Mesendoderm (in vitro differentiated cells): ENCODE measurements at regions not wholly inside any gene's neighbourhood (a gene's known extent, or its start where the extent isn't known, plus 50 kb on each side); places are given as distances from the start of the nearest gene placed in this dataset.

Experiments
- DNase-seq: peaks from one replicate; pipeline ENCODE4 v3.0.0; 2013
- H2AK5ac ChIP-seq: 2 replicates; pipeline ENCODE4 v1.6.1; 2013; ENCODE audit warnings: low read length, inconsistent platforms
- H2BK120ac ChIP-seq: 2 replicates; pipeline ENCODE4 v1.6.1; 2013; ENCODE audit warnings: low read depth, mild to moderate bottlenecking, low read length, moderate library complexity, mixed read lengths
- H2BK15ac ChIP-seq: replicated peaks from 2 replicates; pipeline ENCODE4 v1.6.1; 2013; ENCODE audit warnings: low read depth, mild to moderate bottlenecking, moderate library complexity
- H2BK5ac ChIP-seq: 2 replicates; pipeline ENCODE4 v1.6.1; 2013; ENCODE audit warnings: low read length, inconsistent platforms
- H3K18ac ChIP-seq: 2 replicates; pipeline ENCODE4 v1.6.1; 2013; ENCODE audit warnings: mild to moderate bottlenecking, low read length, mixed read lengths
- H3K23ac ChIP-seq: one replicate; pipeline ENCODE4 v1.6.1; 2013; ENCODE audit warnings: low read length
- H3K27ac ChIP-seq: 2 replicates; pipeline ENCODE4 v1.5.1; 2013; ENCODE audit warnings: low read depth, mild to moderate bottlenecking, inconsistent platforms, low read length, moderate library complexity
- H3K27me3 ChIP-seq: 2 replicates; pipeline ENCODE4 v1.6.1; 2013; ENCODE audit warnings: low read length, control low read depth, mild to moderate bottlenecking, inconsistent platforms; ENCODE audit not compliant: insufficient read depth, poor library complexity
- H3K36me3 ChIP-seq: 2 replicates; pipeline ENCODE4 v1.6.1; 2013; ENCODE audit warnings: low read length, inconsistent platforms; ENCODE audit not compliant: control insufficient read depth, insufficient read depth
- H3K4ac ChIP-seq: one replicate; pipeline ENCODE4 v1.6.1; 2013; ENCODE audit warnings: low read depth, mild to moderate bottlenecking, low read length, moderate library complexity
- H3K4me1 ChIP-seq: 2 replicates; pipeline ENCODE4 v1.6.1; 2013; ENCODE audit warnings: low read depth, low read length, inconsistent platforms; ENCODE audit not compliant: control insufficient read depth
- H3K4me2 ChIP-seq: 2 replicates; pipeline ENCODE4 v1.6.1; 2013; ENCODE audit warnings: low read length
- H3K4me3 ChIP-seq: 2 replicates; pipeline ENCODE4 v1.5.1; 2013; ENCODE audit warnings: mild to moderate bottlenecking, low read length
- H3K56ac ChIP-seq: one replicate; pipeline ENCODE4 v1.6.1; 2013; ENCODE audit warnings: low read length
- H3K79me1 ChIP-seq: 2 replicates; pipeline ENCODE4 v1.6.1; 2013; ENCODE audit warnings: low read length, inconsistent platforms
- H3K79me2 ChIP-seq: 2 replicates; pipeline ENCODE4 v1.6.1; 2013; ENCODE audit warnings: mild to moderate bottlenecking, low read length; ENCODE audit not compliant: control insufficient read depth, insufficient read depth
- H3K9ac ChIP-seq: 2 replicates; pipeline ENCODE4 v1.6.1; 2013; ENCODE audit warnings: low read length, inconsistent platforms
- H4K5ac ChIP-seq: one replicate; pipeline ENCODE4 v1.6.1; 2013; ENCODE audit warnings: low read length
- H4K8ac ChIP-seq: one replicate; pipeline ENCODE4 v1.6.1; 2013; ENCODE audit warnings: low read depth, mild to moderate bottlenecking, control low read depth, low read length, moderate library complexity
- WGBS: extraction: QIAGEN DNeasy Blood & Tissue Kit; methylation state at CpG from one replicate; pipeline ENCODE4 v1.1.7; 2013; ENCODE audit warnings: low lambda C conversion rate, missing lambda C conversion rate; ENCODE audit not compliant: insufficient coverage; ENCODE audit errors: extremely low coverage; 5-methylcytosine and 5-hydroxymethylcytosine counted together

GRCh38 chr17:69954241-69954925 lies 120.6 kb upstream of the KCNJ16 start:
- H3K27ac ChIP-seq: no peak overlapping the region
- no peak overlapping the region for H2BK120ac ChIP-seq
- H3K4me3 ChIP-seq: no peak overlapping the region
- H3K18ac ChIP-seq: no peak overlapping the region
- no peaks in the 10 kb centered on the region for H3K36me3 ChIP-seq
- no peak overlapping the region for H2BK5ac ChIP-seq
- no peak overlapping the region for H3K9ac ChIP-seq
- no peak overlapping the region for H4K5ac ChIP-seq
- no peaks in the 10 kb centered on the region for H3K79me2 ChIP-seq
- no peaks in the 10 kb centered on the region for H3K27me3 ChIP-seq
- no peaks in the 10 kb centered on the region for H3K4me1 ChIP-seq
- WGBS: no CpG with 5 or more reads among the region's 3 CpGs
- no peak overlapping the region for H3K56ac ChIP-seq
- H3K4ac ChIP-seq: no peak overlapping the region
- DNase-seq: no peak
- H4K8ac ChIP-seq: no peak overlapping the region
- no peak overlapping the region for H3K23ac ChIP-seq
- no peak overlapping the region for H2BK15ac ChIP-seq
- H3K79me1 ChIP-seq: no peaks in the 10 kb centered on the region
- no peak overlapping the region for H2AK5ac ChIP-seq
- no peak overlapping the region for H3K4me2 ChIP-seq

- Histone ChIP-seq H2BK15ac (no peak overlapping the region), H3K56ac (no peak overlapping the region), H3K4ac (no peak overlapping the region), H3K27ac (no peak overlapping the region), H3K4me3 (no peak overlapping the region), H3K36me3 (no peaks in the 10 kb centered on the region), H3K23ac (no peak overlapping the region), H3K4me2 (no peak overlapping the region), H3K9ac (no peak overlapping the region), H2BK5ac (no peak overlapping the region), H3K18ac (no peak overlapping the region), H2AK5ac (no peak overlapping the region), H3K27me3 (no peaks in the 10 kb centered on the region), H3K79me1 (no peaks in the 10 kb centered on the region), H4K8ac (no peak overlapping the region), H4K5ac (no peak overlapping the region), H2BK120ac (no peak overlapping the region), H3K79me2 (no peaks in the 10 kb centered on the region), H3K4me1 (no peaks in the 10 kb centered on the region)
- WGBS: no CpG with 5 or more reads among the region's 3 CpGs
- no peak for DNase-seq
These were observed 117.0 kb upstream of the KCNJ16 start for GRCh38 chr17:69958063-69958462.

- Histone ChIP-seq H3K36me3 (no peaks in the 10 kb centered on the region), H2BK5ac (no peak overlapping the region), H4K5ac (no peak overlapping the region), H3K56ac (no peak overlapping the region), H4K8ac (no peak overlapping the region), H3K4me2 (no peak overlapping the region), H2AK5ac (no peak overlapping the region), H3K23ac (no peak overlapping the region), H3K9ac (no peak overlapping the region), H3K4me3 (no peak overlapping the region), H3K79me2 (no peaks in the 10 kb centered on the region), H2BK120ac (no peak overlapping the region), H2BK15ac (no peak overlapping the region), H3K27me3 (no peaks in the 10 kb centered on the region), H3K79me1 (no peaks in the 10 kb centered on the region), H3K27ac (no peak overlapping the region), H3K4me1 (no peaks in the 10 kb centered on the region), H3K18ac (no peak overlapping the region), H3K4ac (no peak overlapping the region)
- DNase-seq: no peak
These were observed 115.7 kb upstream of the KCNJ16 start for GRCh38 chr17:69959283-69959682.

GRCh38 chr17:69960755-69961154 lies 114.3 kb upstream of the KCNJ16 start:
- Histone ChIP-seq H3K9ac (no peak overlapping the region), H3K79me2 (no peaks in the 10 kb centered on the region)

DNA sequence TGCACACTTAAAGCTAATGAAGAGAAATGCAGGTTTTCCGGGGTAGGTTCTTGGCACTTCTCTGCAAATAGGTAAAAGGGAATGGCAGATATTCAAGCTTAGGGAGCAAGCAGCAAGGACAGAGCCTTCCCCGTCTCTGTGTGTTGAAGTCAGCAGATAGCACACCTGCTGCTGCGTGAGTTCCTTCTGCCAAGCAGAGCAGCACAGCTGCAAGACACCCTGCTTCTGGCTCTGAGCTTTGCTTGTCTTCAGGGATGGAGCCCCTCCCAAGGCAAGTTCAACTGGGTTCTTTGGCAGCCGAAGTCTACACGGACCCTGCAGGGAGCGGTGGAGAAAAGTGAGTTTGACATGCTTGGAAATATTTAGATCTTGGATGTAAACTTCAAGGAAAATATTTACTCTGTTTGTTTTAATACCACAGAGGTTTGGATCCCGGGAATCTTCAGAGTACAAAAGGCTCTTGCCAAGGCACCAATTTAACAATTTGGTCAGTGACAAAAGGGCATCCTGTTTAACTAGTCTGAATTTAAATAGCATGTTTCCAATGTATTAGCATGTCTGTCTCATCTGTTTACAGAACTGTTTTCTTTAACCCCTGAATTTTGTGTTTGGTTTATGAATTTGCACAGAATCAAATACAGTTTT lies 113.4 kb upstream of the KCNJ16 start:
- no peaks in the 10 kb centered on the region for H3K79me1 ChIP-seq
- no peak overlapping the region for H2BK5ac ChIP-seq
- no peak overlapping the region for H2BK15ac ChIP-seq
- H3K36me3 ChIP-seq: no peaks in the 10 kb centered on the region
- WGBS: no CpG with 5 or more reads among the region's 7 CpGs
- H3K27ac ChIP-seq: no peak overlapping the region
- H3K4me2 ChIP-seq: no peak overlapping the region
- no peaks in the 10 kb centered on the region for H3K4me1 ChIP-seq
- H3K4ac ChIP-seq: no peak overlapping the region
- H3K79me2 ChIP-seq: no peaks in the 10 kb centered on the region
- H3K9ac ChIP-seq: no peak overlapping the region
- H3K27me3 ChIP-seq: no peaks in the 10 kb centered on the region
- no peak overlapping the region for H3K56ac ChIP-seq
- H3K4me3 ChIP-seq: no peak overlapping the region
- H3K23ac ChIP-seq: no peak overlapping the region
- H4K8ac ChIP-seq: no peak overlapping the region
- DNase-seq: peak; percentile 5
- H2BK120ac ChIP-seq: no peak overlapping the region
- H3K18ac ChIP-seq: no peak overlapping the region
- H4K5ac ChIP-seq: no peak overlapping the region
- no peak overlapping the region for H2AK5ac ChIP-seq

More at GRCh38 chr17:69960755-69961154, 114.3 kb upstream of the KCNJ16 start:
- no peak overlapping the region for H3K27ac ChIP-seq
- DNase-seq: no peak
- no peak overlapping the region for H2BK5ac ChIP-seq
- no peak overlapping the region for H3K56ac ChIP-seq
- no peak overlapping the region for H2AK5ac ChIP-seq
- H3K4me1 ChIP-seq: no peaks in the 10 kb centered on the region
- no peak overlapping the region for H3K18ac ChIP-seq
- H3K27me3 ChIP-seq: no peaks in the 10 kb centered on the region
- H4K5ac ChIP-seq: no peak overlapping the region
- no peak overlapping the region for H3K23ac ChIP-seq
- H3K36me3 ChIP-seq: no peaks in the 10 kb centered on the region
- no peak overlapping the region for H2BK15ac ChIP-seq
- no peaks in the 10 kb centered on the region for H3K79me1 ChIP-seq
- no peak overlapping the region for H3K4ac ChIP-seq
- H4K8ac ChIP-seq: no peak overlapping the region
- H3K4me3 ChIP-seq: no peak overlapping the region
- H2BK120ac ChIP-seq: no peak overlapping the region
- H3K4me2 ChIP-seq: no peak overlapping the region
